ENCODE measurements at regions not wholly inside any gene's neighbourhood (a gene's known extent, or its start where the extent isn't known, plus 50 kb on each side); places are given as distances from the start of the nearest gene placed in this dataset.
"Not testable (repeated sequence)": the region's sequence is repeated elsewhere in the genome, so short reads cannot be mapped to it uniquely, and the experiment has no call there.

GRCh38 chr2:111503844-111504570 lies 380.0 kb downstream of the ANAPC1 start:
- peak in 1 of 2 donors; percentile 16 for ATAC-seq
- in situ Hi-C loops (cut with MboI; ENCODE audit: low sequenced_read_pairs in 4 of 4); DNase-seq: not testable (repeated sequence)

GRCh38 chr2:111504571-111504942 lies 379.4 kb downstream of the ANAPC1 start:
- intact Hi-C loops (cut with DNase I; ENCODE audit: low total_unique reads); DNase-seq; H3K4me3 ChIP-seq; H3K27ac ChIP-seq; H3K27me3 ChIP-seq; ATAC-seq; H3K9me3 ChIP-seq; in situ Hi-C loops (cut with MboI; ENCODE audit: low sequenced_read_pairs in 4 of 4); H3K36me3 ChIP-seq; H3K4me1 ChIP-seq: not testable (repeated sequence)

More at GRCh38 chr2:111503844-111504570, 380.0 kb downstream of the ANAPC1 start:
- H3K27me3 ChIP-seq; intact Hi-C loops (cut with DNase I; ENCODE audit: low total_unique reads); H3K4me3 ChIP-seq; H3K4me1 ChIP-seq; H3K27ac ChIP-seq; H3K9me3 ChIP-seq; H3K36me3 ChIP-seq: not testable (repeated sequence)

GRCh38 chr2:111505267-111505666 lies 378.7 kb downstream of the ANAPC1 start:
- H3K27me3 ChIP-seq; in situ Hi-C loops (cut with MboI; ENCODE audit: low sequenced_read_pairs in 4 of 4); DNase-seq; H3K36me3 ChIP-seq; H3K9me3 ChIP-seq; ATAC-seq; H3K4me1 ChIP-seq; H3K27ac ChIP-seq; H3K4me3 ChIP-seq; intact Hi-C loops (cut with DNase I; ENCODE audit: low total_unique reads): not testable (repeated sequence)

GRCh38 chr2:111506936-111507335 lies 377.1 kb downstream of the ANAPC1 start:
- H3K4me3 ChIP-seq; intact Hi-C loops (cut with DNase I; ENCODE audit: low total_unique reads); H3K27ac ChIP-seq; DNase-seq; H3K27me3 ChIP-seq; in situ Hi-C loops (cut with MboI; ENCODE audit: low sequenced_read_pairs in 4 of 4); H3K36me3 ChIP-seq; H3K9me3 ChIP-seq; H3K4me1 ChIP-seq; ATAC-seq: not testable (repeated sequence)

- H3K36me3 ChIP-seq; H3K4me1 ChIP-seq; in situ Hi-C loops (cut with MboI; ENCODE audit: low sequenced_read_pairs in 4 of 4); H3K9me3 ChIP-seq; H3K27me3 ChIP-seq; H3K27ac ChIP-seq; intact Hi-C loops (cut with DNase I; ENCODE audit: low total_unique reads); ATAC-seq; H3K4me3 ChIP-seq; DNase-seq: not testable (repeated sequence)
These were observed 374.6 kb downstream of the ANAPC1 start for GRCh38 chr2:111509225-111509869.

GRCh38 chr2:111510384-111510783 lies 373.6 kb downstream of the ANAPC1 start:
- DNase-seq; H3K9me3 ChIP-seq; H3K4me3 ChIP-seq; H3K4me1 ChIP-seq; H3K36me3 ChIP-seq; H3K27ac ChIP-seq; H3K27me3 ChIP-seq; ATAC-seq; in situ Hi-C loops (cut with MboI; ENCODE audit: low sequenced_read_pairs in 4 of 4); intact Hi-C loops (cut with DNase I; ENCODE audit: low total_unique reads): not testable (repeated sequence)

GRCh38 chr2:111511062-111511461 lies 372.9 kb downstream of the ANAPC1 start:
- DNase-seq; ATAC-seq; intact Hi-C loops (cut with DNase I; ENCODE audit: low total_unique reads); H3K27me3 ChIP-seq; H3K9me3 ChIP-seq; H3K36me3 ChIP-seq; in situ Hi-C loops (cut with MboI; ENCODE audit: low sequenced_read_pairs in 4 of 4); H3K27ac ChIP-seq; H3K4me3 ChIP-seq; H3K4me1 ChIP-seq: not testable (repeated sequence)

DNA sequence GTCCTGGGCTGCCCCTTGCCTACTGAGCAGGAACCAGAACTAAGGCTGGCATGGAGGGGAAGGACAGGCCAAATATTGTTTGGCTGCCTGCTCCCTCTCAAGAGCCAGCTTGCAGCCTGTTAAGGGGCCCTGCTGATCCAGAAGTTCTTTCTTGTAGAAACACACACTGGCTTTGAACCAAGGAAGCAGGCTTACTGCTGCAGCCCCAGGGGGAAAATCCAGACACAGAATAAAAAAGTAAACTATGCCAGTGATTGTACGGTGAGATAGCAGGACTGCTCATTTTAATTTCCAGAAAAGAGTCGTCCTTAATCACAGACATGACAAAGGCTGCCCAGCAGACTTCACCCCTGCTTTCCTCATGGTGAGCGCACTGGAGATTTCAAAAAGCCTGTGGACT lies 371.6 kb downstream of the ANAPC1 start:
- H3K4me3 ChIP-seq; H3K36me3 ChIP-seq; in situ Hi-C loops (cut with MboI; ENCODE audit: low sequenced_read_pairs in 4 of 4); H3K9me3 ChIP-seq; intact Hi-C loops (cut with DNase I; ENCODE audit: low total_unique reads); H3K27ac ChIP-seq; ATAC-seq; H3K4me1 ChIP-seq; H3K27me3 ChIP-seq; DNase-seq: not testable (repeated sequence)

GRCh38 chr2:111514138-111514537 lies 369.9 kb downstream of the ANAPC1 start:
- H3K4me3 ChIP-seq; H3K4me1 ChIP-seq; H3K27me3 ChIP-seq; ATAC-seq; H3K36me3 ChIP-seq; H3K27ac ChIP-seq; DNase-seq; in situ Hi-C loops (cut with MboI; ENCODE audit: low sequenced_read_pairs in 4 of 4); intact Hi-C loops (cut with DNase I; ENCODE audit: low total_unique reads); H3K9me3 ChIP-seq: not testable (repeated sequence)

DNA sequence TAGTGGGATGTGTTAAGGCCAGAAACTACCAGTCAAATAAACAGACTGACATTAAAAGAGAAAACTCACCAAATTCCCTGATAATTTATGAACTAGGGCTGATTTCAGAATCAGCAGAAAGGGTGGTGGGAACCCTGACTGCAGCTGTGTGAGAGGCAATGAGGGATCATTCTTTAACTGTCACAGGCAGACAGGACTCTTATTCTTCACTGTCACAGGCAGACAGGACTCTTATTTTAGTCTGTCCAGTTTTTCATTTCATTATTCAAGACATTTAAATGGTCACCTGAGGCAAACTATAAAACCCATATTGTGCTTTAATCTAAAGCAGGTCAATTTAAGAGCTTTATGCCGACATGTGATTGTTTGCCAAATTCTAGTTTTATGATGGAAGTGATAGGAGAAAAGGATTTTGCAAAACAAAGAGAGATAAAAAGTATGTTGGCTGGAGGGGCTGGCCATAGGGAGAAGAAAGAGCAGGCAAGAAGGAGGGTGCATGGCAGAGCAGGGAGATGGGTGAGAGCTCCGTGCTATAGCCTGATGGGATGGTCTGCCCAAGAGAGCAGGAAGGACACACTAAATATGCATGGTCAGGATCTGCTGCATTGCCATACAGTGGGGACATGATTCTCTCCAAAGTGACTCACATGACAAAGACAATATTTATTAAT lies 366.8 kb downstream of the ANAPC1 start:
- intact Hi-C loops (cut with DNase I; ENCODE audit: low total_unique reads); ATAC-seq: not testable (repeated sequence)

DNA sequence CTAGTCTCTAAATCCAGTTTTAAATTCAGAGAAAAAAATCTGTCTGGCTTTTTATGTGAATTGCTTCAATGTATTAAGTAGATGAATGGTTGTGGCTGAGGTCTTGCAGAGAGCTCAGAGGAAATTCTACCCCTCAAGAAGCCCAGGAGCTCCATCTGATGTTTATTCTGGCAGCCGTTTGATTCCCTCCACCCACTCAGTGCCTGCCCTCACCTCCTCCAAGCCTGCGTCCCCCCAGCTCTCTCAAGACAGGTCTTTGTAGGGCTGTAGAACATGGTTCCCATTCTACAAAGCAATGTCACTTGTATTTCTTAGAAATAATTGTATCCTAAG lies 366.3 kb downstream of the ANAPC1 start:
- DNase-seq; H3K9me3 ChIP-seq; in situ Hi-C loops (cut with MboI; ENCODE audit: low sequenced_read_pairs in 4 of 4); H3K4me3 ChIP-seq; H3K36me3 ChIP-seq; ATAC-seq; H3K4me1 ChIP-seq; intact Hi-C loops (cut with DNase I; ENCODE audit: low total_unique reads); H3K27ac ChIP-seq; H3K27me3 ChIP-seq: not testable (repeated sequence)

More for the DNA sequence above, 366.8 kb downstream of the ANAPC1 start:
- in situ Hi-C loops (cut with MboI; ENCODE audit: low sequenced_read_pairs in 4 of 4); H3K27ac ChIP-seq; H3K36me3 ChIP-seq; H3K9me3 ChIP-seq; DNase-seq; H3K4me1 ChIP-seq; H3K27me3 ChIP-seq; H3K4me3 ChIP-seq: not testable (repeated sequence)
